Vagina (tissue), 2 donors: ENCODE measurements at regions not wholly inside any gene's neighbourhood (a gene's known extent, or its start where the extent isn't known, plus 50 kb on each side); places are given as distances from the start of the nearest gene placed in this dataset.

ENCODE experiments used
- DNase-seq, 2 donors: peaks; one replicate each; pipeline ENCODE4 v3.0.0-alpha.2; 2017; ENCODE audit errors: extremely low spot score in 2 of 2
- H3K27ac ChIP-seq: fragments of 200-600 bp; sonication (generic); one replicate; pipeline ENCODE4 v1.5.1; 2019
- H3K27me3 ChIP-seq: fragments of 200-600 bp; sonication (generic); one replicate; pipeline ENCODE4 v1.5.1; 2019
- H3K36me3 ChIP-seq, 2 donors: fragments of 200-600 bp; sonication (generic); one replicate each; pipeline ENCODE4 v1.5.1; 2017 to 2019
- H3K4me1 ChIP-seq: fragments of 200-600 bp; sonication (generic); one replicate; pipeline ENCODE4 v1.5.1; 2019
- H3K4me3 ChIP-seq, 2 donors: fragments of 200-600 bp; sonication (generic); 1 replicate in 1 of 2; 2 replicates in 1 of 2; pipeline ENCODE4 v1.5.1; 2016 to 2019
- H3K9me3 ChIP-seq: fragments of 200-600 bp; sonication (generic); one replicate; pipeline ENCODE4 v1.5.1; 2019
- CTCF ChIP-seq, 3 experiments: fragments of 450-650 bp in 2 of 3; fragments of 200-600 bp in 1 of 3; sonication (generic) in 1 of 3; IDR thresholded peaks; one replicate each; pipeline ENCODE4 v1.5.1; 2017 to 2019; ENCODE audit warnings: antibody characterized with exemption in 3 of 3, mild to moderate bottlenecking in 2 of 3, moderate library complexity in 2 of 3
- POLR2A ChIP-seq, 2 donors: fragments of 450-650 bp; IDR thresholded peaks; one replicate each; pipeline ENCODE4 v1.6.1; 2017; ENCODE audit warnings: antibody characterized with exemption in 2 of 2, mild to moderate bottlenecking in 2 of 2, moderate library complexity in 2 of 2
- POLR2AphosphoS5 ChIP-seq, 2 donors: sonication (generic); formaldehyde crosslinking; IDR thresholded peaks; one replicate each; pipeline ENCODE4 v1.9.0; 2017; ENCODE audit warnings: antibody characterized with exemption in 2 of 2, mild to moderate bottlenecking in 2 of 2, low read depth in 1 of 2; ENCODE audit not compliant: insufficient read depth in 1 of 2
- intact Hi-C: fragments of 100-400 bp; cut with DNase I; formaldehyde crosslinking; loops from one replicate; pipeline ENCODE4 v1.15.1; 2023

GRCh38 chr6:102126488-102126887 lies 733.0 kb downstream of the GRIK2 start:
- intact Hi-C loops, result no loop called here
- no peaks in the 10 kb centered on the region for H3K36me3 ChIP-seq
- no peaks in the 10 kb centered on the region for H3K9me3 ChIP-seq
- no peak for DNase-seq
- TF ChIP-seq POLR2A (IDR thresholded peaks at IDR 0.05) (no peak), POLR2AphosphoS5 (IDR thresholded peaks at IDR 0.05; ENCODE audit: insufficient read depth in 1 of 2, low read depth in 1 of 2) (no peak), CTCF (IDR thresholded peaks at IDR 0.05) (no peak)
- H3K27me3 ChIP-seq, result no peaks in the 10 kb centered on the region
- no peak overlapping the region for H3K4me3 ChIP-seq
- no peak overlapping the region for H3K27ac ChIP-seq
- H3K4me1 ChIP-seq, result no peaks in the 10 kb centered on the region

GRCh38 chr6:102127253-102127652 lies 733.7 kb downstream of the GRIK2 start:
- no peaks in the 10 kb centered on the region for H3K9me3 ChIP-seq
- no peaks in the 10 kb centered on the region for H3K36me3 ChIP-seq
- no peak for DNase-seq
- no peak overlapping the region for H3K27ac ChIP-seq
- no peak overlapping the region for H3K4me3 ChIP-seq
- H3K4me1 ChIP-seq, result no peaks in the 10 kb centered on the region
- intact Hi-C loops, result no loop called here
- no peaks in the 10 kb centered on the region for H3K27me3 ChIP-seq
- no peak for TF ChIP-seq POLR2A (IDR thresholded peaks at IDR 0.05)
- no peak for TF ChIP-seq POLR2AphosphoS5 (IDR thresholded peaks at IDR 0.05; ENCODE audit: insufficient read depth in 1 of 2, low read depth in 1 of 2)
- TF ChIP-seq CTCF (IDR thresholded peaks at IDR 0.05), result no peak

- TF ChIP-seq POLR2AphosphoS5 (IDR thresholded peaks at IDR 0.05; ENCODE audit: insufficient read depth in 1 of 2, low read depth in 1 of 2) (no peak), CTCF (IDR thresholded peaks at IDR 0.05) (no peak), POLR2A (IDR thresholded peaks at IDR 0.05) (no peak)
- H3K4me1 ChIP-seq, result no peaks in the 10 kb centered on the region
- H3K36me3 ChIP-seq, result no peaks in the 10 kb centered on the region
- intact Hi-C loops, result no loop called here
- H3K27ac ChIP-seq, result no peak overlapping the region
- no peaks in the 10 kb centered on the region for H3K27me3 ChIP-seq
- H3K9me3 ChIP-seq, result no peaks in the 10 kb centered on the region
- no peak overlapping the region for H3K4me3 ChIP-seq
- DNase-seq, result no peak
These were observed 744.4 kb downstream of the GRIK2 start for GRCh38 chr6:102137859-102138258.

GRCh38 chr6:102149191-102149590 lies 755.7 kb downstream of the GRIK2 start:
- Histone ChIP-seq H3K4me3 (no peak overlapping the region), H3K4me1 (no peaks in the 10 kb centered on the region), H3K9me3 (peaks cover 6% of the 10 kb centered on the region), H3K27ac (no peak overlapping the region), H3K36me3 (no peaks in the 10 kb centered on the region), H3K27me3 (no peaks in the 10 kb centered on the region)
- TF ChIP-seq POLR2AphosphoS5 (IDR thresholded peaks at IDR 0.05; ENCODE audit: insufficient read depth in 1 of 2, low read depth in 1 of 2), result no peak
- no peak for TF ChIP-seq CTCF (IDR thresholded peaks at IDR 0.05)
- TF ChIP-seq POLR2A (IDR thresholded peaks at IDR 0.05), result no peak
- DNase-seq, result no peak
- intact Hi-C loops, result loop anchor here (5.0 kb wide), 1 partner anchor 1847 kb away; no protein-coding TSS in a partner anchor

- Histone ChIP-seq H3K9me3 (peaks cover 6% of the 10 kb centered on the region), H3K36me3 (no peaks in the 10 kb centered on the region), H3K27ac (no peak overlapping the region), H3K27me3 (no peaks in the 10 kb centered on the region), H3K4me3 (no peak overlapping the region), H3K4me1 (no peaks in the 10 kb centered on the region)
- TF ChIP-seq CTCF (IDR thresholded peaks at IDR 0.05) (no peak), POLR2A (IDR thresholded peaks at IDR 0.05) (no peak), POLR2AphosphoS5 (IDR thresholded peaks at IDR 0.05; ENCODE audit: insufficient read depth in 1 of 2, low read depth in 1 of 2) (no peak)
- no peak for DNase-seq
- intact Hi-C loops, result no loop called here
These were observed 757.0 kb downstream of the GRIK2 start for GRCh38 chr6:102150549-102150948.
